HG03039 (cell line): ENCODE measurements at regions not wholly inside any gene's neighbourhood (a gene's known extent, or its start where the extent isn't known, plus 50 kb on each side); places are given as distances from the start of the nearest gene placed in this dataset.

Experiments
- ATAC-seq: cut with Tn5 transposase; IDR thresholded peaks from one replicate; pipeline ENCODE4 v1.9.1; 2021; ENCODE audit warnings: mild to moderate bottlenecking, moderate library complexity; ENCODE audit not compliant: unreplicated experiment

- no peak for ATAC-seq
Observed at GRCh38 chr10:84994722-84995121, 666.3 kb downstream of the CCSER2 start.

GRCh38 chr10:84996580-84996979 is 668.2 kb downstream of the CCSER2 start:
- no peak for ATAC-seq

- ATAC-seq = no peak
Observed at GRCh38 chr10:84997870-84998269, 669.5 kb downstream of the CCSER2 start.

GRCh38 chr10:84999929-85000328 is 671.5 kb downstream of the CCSER2 start:
- ATAC-seq = no peak

GRCh38 chr10:85003083-85003482 is 674.7 kb downstream of the CCSER2 start:
- ATAC-seq = no peak

- ATAC-seq = no peak
Observed at GRCh38 chr10:85008488-85009184, 680.2 kb downstream of the CCSER2 start.

- no peak for ATAC-seq
Observed at GRCh38 chr10:85012305-85012704, 683.9 kb downstream of the CCSER2 start.

GRCh38 chr10:85026878-85027467 is 698.6 kb downstream of the CCSER2 start:
- no peak for ATAC-seq

GRCh38 chr10:85032981-85033380 is 704.6 kb downstream of the CCSER2 start:
- no peak for ATAC-seq

GRCh38 chr10:85036661-85037060 is 708.3 kb downstream of the CCSER2 start:
- no peak for ATAC-seq

- no peak for ATAC-seq
Observed at GRCh38 chr10:85039311-85039710, 710.9 kb downstream of the CCSER2 start.

- no peak for ATAC-seq
Observed at GRCh38 chr10:85043207-85043606, 714.8 kb downstream of the CCSER2 start.

GRCh38 chr10:85045046-85045445 is 716.7 kb downstream of the CCSER2 start:
- ATAC-seq = no peak

GRCh38 chr10:85047170-85047834 is 718.9 kb downstream of the CCSER2 start:
- ATAC-seq = no peak

GRCh38 chr10:85047979-85048378 is 719.6 kb downstream of the CCSER2 start:
- no peak for ATAC-seq

- no peak for ATAC-seq
Observed at GRCh38 chr10:85048644-85049043, 720.3 kb downstream of the CCSER2 start.

- no peak for ATAC-seq
Observed at GRCh38 chr10:85060944-85061343, 732.6 kb downstream of the CCSER2 start.

GRCh38 chr10:85061401-85061800 is 733.0 kb downstream of the CCSER2 start:
- no peak for ATAC-seq

- no peak for ATAC-seq
Observed at GRCh38 chr10:85067955-85068354, 739.6 kb downstream of the CCSER2 start.

GRCh38 chr10:85080934-85081333 is 752.5 kb downstream of the CCSER2 start:
- ATAC-seq = no peak

GRCh38 chr10:85098835-85099521 is 770.6 kb downstream of the CCSER2 start:
- ATAC-seq = no peak

- no peak for ATAC-seq
Observed at GRCh38 chr10:85100495-85100894, 772.1 kb downstream of the CCSER2 start.
